Prostate gland (tissue), 2 donors: ENCODE measurements at regions not wholly inside any gene's neighbourhood (a gene's known extent, or its start where the extent isn't known, plus 50 kb on each side); places are given as distances from the start of the nearest gene placed in this dataset.
"Not testable (repeated sequence)": the region's sequence is repeated elsewhere in the genome, so short reads cannot be mapped to it uniquely, and the experiment has no call there.

Source experiments
- DNase-seq: peaks from one replicate; pipeline ENCODE4 v3.0.0-alpha.2; 2019; ENCODE audit warnings: low spot score
- H3K27ac ChIP-seq, 2 donors: fragments of 200-600 bp; sonication (generic); 2 replicates each; pipeline ENCODE4 v1.5.1; 2017 to 2019
- H3K27me3 ChIP-seq: fragments of 200-600 bp; sonication (generic); replicated peaks from 2 replicates; pipeline ENCODE4 v1.5.1; 2019; ENCODE audit not compliant: insufficient read depth
- H3K36me3 ChIP-seq, 2 donors: fragments of 200-600 bp; sonication (generic); 1 replicate in 1 of 2; 2 replicates in 1 of 2; pipeline versions ENCODE4 v1.5.1 to v1.8.1; 2017 to 2019
- H3K4me1 ChIP-seq: fragments of 200-600 bp; sonication (generic); replicated peaks from 2 replicates; pipeline ENCODE4 v1.5.1; 2019
- H3K4me3 ChIP-seq, 2 donors: fragments of 200-600 bp; sonication (generic); 2 replicates each; pipeline ENCODE4 v1.5.1; 2017 to 2019
- H3K9me3 ChIP-seq: fragments of 200-600 bp; sonication (generic); 2 replicates; pipeline ENCODE4 v1.5.1; 2017
- CTCF ChIP-seq, 4 experiments: fragments of 200-600 bp in 2 of 4; fragments of 450-650 bp in 2 of 4; sonication (generic) in 2 of 4; IDR thresholded peaks; 1 replicate in 3 of 4; 2 replicates in 1 of 4; pipeline ENCODE4 v1.5.1; 2016 to 2019; ENCODE audit warnings: antibody characterized with exemption in 4 of 4, mild to moderate bottlenecking in 2 of 4, moderate library complexity in 2 of 4
- POLR2A ChIP-seq: fragments of 450-650 bp; IDR thresholded peaks from one replicate; pipeline ENCODE4 v1.6.1; 2016; ENCODE audit warnings: antibody characterized with exemption, mild to moderate bottlenecking
- POLR2AphosphoS5 ChIP-seq: sonication (generic); formaldehyde crosslinking; IDR thresholded peaks from one replicate; pipeline ENCODE4 v1.6.1; 2017; ENCODE audit warnings: antibody characterized with exemption
- WGBS: methylation state at CpG from one replicate; pipeline ENCODE4 v1.1.5; 2018; 5-methylcytosine and 5-hydroxymethylcytosine counted together
- intact Hi-C: fragments of 100-400 bp; cut with DNase I; formaldehyde crosslinking; loops from one replicate; pipeline ENCODE4 v1.14.2; 2022

GRCh38 chr7:17104419-17104818, 194.0 kb upstream of the AHR start:
- H3K4me1 ChIP-seq = no peaks in the 10 kb centered on the region
- WGBS = 49% methylated on average over 3 of the region's 3 CpGs
- H3K36me3 ChIP-seq = no peaks in the 10 kb centered on the region
- TF ChIP-seq POLR2AphosphoS5 (no peak), CTCF (IDR thresholded peaks at IDR 0.05) (no peak), POLR2A (no peak)
- intact Hi-C loops = no loop called here
- H3K27ac ChIP-seq = no peak overlapping the region
- H3K9me3 ChIP-seq = no peaks in the 10 kb centered on the region
- DNase-seq = no peak
- H3K4me3 ChIP-seq = no peak overlapping the region
- H3K27me3 ChIP-seq = no peaks in the 10 kb centered on the region

- Histone ChIP-seq H3K36me3 (no peaks in the 10 kb centered on the region), H3K9me3 (no peaks in the 10 kb centered on the region), H3K27ac (no peak overlapping the region), H3K27me3 (no peaks in the 10 kb centered on the region), H3K4me1 (no peaks in the 10 kb centered on the region), H3K4me3 (no peak overlapping the region)
- intact Hi-C loops = no loop called here
- TF ChIP-seq POLR2AphosphoS5 (no peak), CTCF (IDR thresholded peaks at IDR 0.05) (no peak), POLR2A (no peak)
- DNase-seq = no peak
Observed at GRCh38 chr7:17105701-17106100, 192.8 kb upstream of the AHR start.

DNA sequence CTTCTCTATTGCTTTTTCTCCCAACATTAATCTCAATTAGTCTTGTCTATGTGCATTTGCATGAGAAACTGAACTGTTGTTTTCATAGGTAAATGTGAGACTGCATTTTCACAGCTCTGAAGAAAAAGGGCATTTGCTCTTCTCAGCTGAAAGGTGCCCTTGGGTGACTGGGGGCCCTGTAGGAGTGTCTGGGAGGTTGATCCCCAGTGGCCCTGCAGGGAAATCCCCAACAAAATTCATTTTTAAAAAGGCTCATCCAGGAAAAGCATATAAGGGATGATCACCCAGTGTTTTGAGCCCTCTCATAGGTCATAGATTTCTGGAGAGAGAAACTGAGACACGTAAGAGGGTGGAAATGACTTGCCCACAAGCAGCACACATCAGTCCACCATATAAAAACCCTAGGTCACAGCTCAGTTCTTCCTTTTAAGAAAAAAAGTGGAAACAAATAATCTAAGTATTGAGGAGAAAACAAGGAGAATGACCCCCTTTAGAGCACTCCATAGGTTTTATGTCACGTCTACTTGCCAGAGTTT, 190.3 kb upstream of the AHR start:
- Histone ChIP-seq H3K4me3 (no peak overlapping the region), H3K4me1 (no peaks in the 10 kb centered on the region), H3K9me3 (no peaks in the 10 kb centered on the region), H3K36me3 (no peaks in the 10 kb centered on the region), H3K27me3 (no peaks in the 10 kb centered on the region), H3K27ac (no peak overlapping the region)
- intact Hi-C loops = no loop called here
- no peak for TF ChIP-seq CTCF (IDR thresholded peaks at IDR 0.05)
- TF ChIP-seq POLR2AphosphoS5 = no peak
- TF ChIP-seq POLR2A = no peak
- DNase-seq = no peak
- WGBS = 93% methylated on average over 2 of the region's 2 CpGs

GRCh38 chr7:17109020-17109419, 189.4 kb upstream of the AHR start:
- Histone ChIP-seq H3K36me3 (no peaks in the 10 kb centered on the region), H3K4me1 (no peaks in the 10 kb centered on the region), H3K9me3 (no peaks in the 10 kb centered on the region), H3K4me3 (no peak overlapping the region), H3K27ac (no peak overlapping the region), H3K27me3 (no peaks in the 10 kb centered on the region)
- no peak for DNase-seq
- intact Hi-C loops = no loop called here
- WGBS = 19% methylated on average over 2 of the region's 2 CpGs
- no peak for TF ChIP-seq CTCF (IDR thresholded peaks at IDR 0.05)
- no peak for TF ChIP-seq POLR2AphosphoS5
- no peak for TF ChIP-seq POLR2A

- DNase-seq, H3K9me3 ChIP-seq, H3K27me3 ChIP-seq, H3K4me3 ChIP-seq, H3K36me3 ChIP-seq, H3K27ac ChIP-seq, intact Hi-C loops, H3K4me1 ChIP-seq: not testable (repeated sequence)
- 97% methylated on average over 2 of the region's 2 CpGs for WGBS
Observed at GRCh38 chr7:17113770-17114169, 184.7 kb upstream of the AHR start.
